HUES64 (cell line): ENCODE measurements at regions not wholly inside any gene's neighbourhood (a gene's known extent, or its start where the extent isn't known, plus 50 kb on each side); places are given as distances from the start of the nearest gene placed in this dataset.

ENCODE experiments used
- H3K27ac ChIP-seq: 2 replicates; pipeline ENCODE4 v1.7.0; 2013; ENCODE audit warnings: low read depth, low read length, inconsistent platforms
- H3K27me3 ChIP-seq: 2 replicates; pipeline ENCODE4 v1.6.1; 2013; ENCODE audit warnings: mild to moderate bottlenecking, low read length; ENCODE audit not compliant: insufficient read depth
- H3K36me3 ChIP-seq: 2 replicates; pipeline ENCODE4 v1.6.1; 2013; ENCODE audit warnings: mild to moderate bottlenecking, low read length; ENCODE audit not compliant: insufficient read depth
- H3K4me1 ChIP-seq: 2 replicates; pipeline ENCODE4 v1.6.1; 2013; ENCODE audit warnings: mild to moderate bottlenecking, low read length, moderate library complexity; ENCODE audit not compliant: insufficient read depth
- H3K4me3 ChIP-seq: 2 replicates; pipeline ENCODE4 v1.5.1; 2013; ENCODE audit warnings: mild to moderate bottlenecking, low read length, moderate library complexity
- H3K9ac ChIP-seq: 2 replicates; pipeline ENCODE4 v1.6.1; 2013; ENCODE audit warnings: mild to moderate bottlenecking, low read depth, low read length
- H3K9me3 ChIP-seq: 2 replicates; pipeline ENCODE4 v1.6.1; 2013; ENCODE audit warnings: low read depth, low read length; ENCODE audit not compliant: insufficient read depth
- WGBS: fragments of 150-250, 120-280 bp; methylation state at CpG from one replicate; pipeline ENCODE4 v1.1.7; 2013; ENCODE audit warnings: missing lambda C conversion rate; 5-methylcytosine and 5-hydroxymethylcytosine counted together

DNA sequence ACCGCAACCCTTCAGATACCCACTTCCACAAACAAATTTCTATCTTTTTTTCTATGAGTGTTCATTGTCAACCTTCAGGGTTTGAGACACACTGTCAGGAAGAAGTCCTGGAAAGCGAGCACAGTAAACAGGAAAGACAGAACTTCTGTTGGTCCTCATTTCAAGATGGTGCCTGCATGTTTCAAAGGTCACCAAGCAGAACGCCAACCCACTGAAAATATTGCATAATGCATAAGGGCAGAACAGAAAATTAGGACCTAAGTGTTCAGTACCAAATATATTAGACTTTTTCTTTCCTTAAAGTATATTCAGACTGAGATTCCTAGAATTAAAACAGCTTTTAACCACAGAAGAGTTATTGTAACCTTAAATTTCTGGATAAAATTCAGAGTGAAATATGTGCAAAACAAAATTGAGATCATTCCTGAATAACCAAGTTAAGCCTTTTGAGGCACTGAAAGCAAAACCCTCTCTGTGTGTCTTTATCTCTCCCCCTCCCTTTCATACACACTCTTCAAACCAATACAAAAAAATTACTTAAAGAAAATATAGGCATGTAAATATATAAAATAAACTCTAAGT is 387.8 kb upstream of the THBS1 start:
- Histone ChIP-seq H3K36me3 (no peaks in the 10 kb centered on the region), H3K4me1 (peaks cover 4% of the 10 kb centered on the region; the same call in 1 of the 2 replicates), H3K9me3 (no peaks in the 10 kb centered on the region), H3K27ac (no peak overlapping the region), H3K9ac (no peak overlapping the region), H3K27me3 (no peaks in the 10 kb centered on the region), H3K4me3 (no peak overlapping the region)
- WGBS = 92% methylated on average over 3 of the region's 3 CpGs

DNA sequence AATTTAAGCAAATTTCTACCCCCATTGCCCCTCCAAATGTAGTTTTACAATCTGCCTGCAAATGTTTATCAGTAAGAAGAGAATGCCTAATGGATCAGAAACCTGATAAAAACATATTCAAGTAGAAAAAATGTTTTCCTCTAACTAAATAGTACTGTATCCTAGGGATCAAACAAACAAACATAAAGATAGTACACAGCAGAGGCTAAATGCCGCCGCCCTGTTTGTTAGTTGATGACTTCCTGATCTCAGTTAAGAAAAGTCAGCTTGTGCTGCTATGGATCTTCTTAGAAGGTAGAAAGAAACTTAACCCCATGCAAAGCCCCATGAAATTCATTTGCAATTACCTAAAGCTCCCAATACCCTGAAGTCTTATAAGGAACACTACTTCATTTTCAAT is 387.3 kb upstream of the THBS1 start:
- peaks cover 6% of the 10 kb centered on the region; the same call in 1 of the 2 replicates for H3K4me1 ChIP-seq
- 94% methylated on average over 2 of the region's 2 CpGs for WGBS
- H3K36me3 ChIP-seq = no peaks in the 10 kb centered on the region
- H3K4me3 ChIP-seq = no peak overlapping the region
- H3K9me3 ChIP-seq = no peaks in the 10 kb centered on the region
- H3K9ac ChIP-seq = no peak overlapping the region
- H3K27me3 ChIP-seq = no peaks in the 10 kb centered on the region
- H3K27ac ChIP-seq = no peak overlapping the region

DNA sequence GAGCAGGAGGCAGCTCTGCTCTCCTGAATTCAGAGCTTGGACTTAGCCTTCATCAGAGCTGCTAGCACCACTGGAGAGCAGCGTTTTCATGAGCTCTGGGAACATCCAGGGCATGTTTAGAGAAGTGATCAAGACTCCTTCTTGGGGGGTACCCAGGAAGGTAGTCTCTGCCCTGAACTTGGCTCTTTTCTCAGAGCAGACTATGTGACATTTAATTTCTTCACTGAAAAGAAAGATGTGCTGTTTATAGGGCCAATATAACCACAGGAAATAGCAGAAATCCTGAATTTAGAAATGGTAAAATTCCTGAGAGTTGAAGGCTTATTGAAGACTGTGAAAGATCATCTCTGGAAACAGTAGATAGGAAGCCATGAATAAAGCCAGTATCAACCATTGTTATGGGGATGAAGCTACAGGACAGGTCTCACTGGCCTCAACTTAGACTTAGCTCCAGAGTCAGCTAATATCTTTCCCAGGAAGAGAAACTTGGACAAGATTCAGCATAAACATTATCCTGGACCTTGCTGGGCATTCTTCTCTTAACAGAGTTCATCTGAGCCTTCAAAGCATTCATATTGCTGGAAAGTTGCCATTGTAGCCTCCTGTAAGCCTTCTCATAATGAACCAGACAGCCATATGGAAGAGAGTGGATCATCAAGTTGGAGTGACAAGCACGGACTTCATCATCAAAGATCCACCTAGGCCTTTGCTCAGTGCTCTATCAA is 386.6 kb upstream of the THBS1 start:
- H3K4me3 ChIP-seq = no peak overlapping the region
- H3K27ac ChIP-seq = no peak overlapping the region
- WGBS = 89% methylated on average over 2 of the region's 2 CpGs
- H3K9ac ChIP-seq = no peak overlapping the region
- no peaks in the 10 kb centered on the region for H3K36me3 ChIP-seq
- no peaks in the 10 kb centered on the region for H3K27me3 ChIP-seq
- no peaks in the 10 kb centered on the region for H3K9me3 ChIP-seq
- peaks cover 6% of the 10 kb centered on the region; the same call in 1 of the 2 replicates for H3K4me1 ChIP-seq

GRCh38 chr15:39195961-39196486 is 384.9 kb upstream of the THBS1 start:
- Histone ChIP-seq H3K9ac (no peak overlapping the region), H3K27ac (no peak overlapping the region), H3K4me3 (no peak overlapping the region), H3K9me3 (no peaks in the 10 kb centered on the region), H3K36me3 (no peaks in the 10 kb centered on the region), H3K4me1 (peaks cover 13% of the 10 kb centered on the region; the same call in 1 of the 2 replicates), H3K27me3 (no peaks in the 10 kb centered on the region)
- 90% methylated on average over 3 of the region's 3 CpGs for WGBS

- Histone ChIP-seq H3K4me1 (peaks cover 15% of the 10 kb centered on the region; the same call in 1 of the 2 replicates), H3K9me3 (no peaks in the 10 kb centered on the region), H3K27me3 (no peaks in the 10 kb centered on the region), H3K36me3 (no peaks in the 10 kb centered on the region), H3K4me3 (no peak overlapping the region), H3K27ac (no peak overlapping the region), H3K9ac (no peak overlapping the region)
- 97% methylated on average over 5 of the region's 6 CpGs for WGBS
These were observed 382.6 kb upstream of the THBS1 start for GRCh38 chr15:39198044-39199000.

DNA sequence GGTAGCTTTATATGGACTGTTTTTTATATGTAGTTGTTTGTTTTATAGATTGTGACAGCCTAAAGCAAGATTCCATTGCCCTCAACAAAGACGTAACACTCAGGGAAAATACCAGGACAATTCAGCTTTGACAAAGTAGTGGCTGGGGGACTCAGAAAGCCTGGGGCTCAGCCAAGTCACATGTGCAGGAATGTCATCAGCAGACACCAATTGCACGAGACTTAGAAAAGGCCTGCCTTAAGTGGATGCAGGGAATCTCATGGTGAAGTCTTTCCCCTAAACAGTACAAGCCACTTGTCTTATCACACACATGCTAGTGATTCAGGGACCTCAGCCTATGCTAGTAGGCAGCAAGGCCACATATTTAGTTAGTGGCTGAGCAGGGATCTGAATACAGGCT is 381.8 kb upstream of the THBS1 start:
- no peaks in the 10 kb centered on the region for H3K36me3 ChIP-seq
- 78% methylated on average over 2 of the region's 2 CpGs for WGBS
- no peak overlapping the region for H3K27ac ChIP-seq
- no peaks in the 10 kb centered on the region for H3K9me3 ChIP-seq
- no peak overlapping the region for H3K4me3 ChIP-seq
- H3K4me1 ChIP-seq = peaks cover 15% of the 10 kb centered on the region; the same call in 1 of the 2 replicates
- H3K27me3 ChIP-seq = no peaks in the 10 kb centered on the region
- no peak overlapping the region for H3K9ac ChIP-seq

GRCh38 chr15:39200586-39200985 is 380.3 kb upstream of the THBS1 start:
- H3K27ac ChIP-seq = no peak overlapping the region
- H3K9ac ChIP-seq = no peak overlapping the region
- H3K4me3 ChIP-seq = no peak overlapping the region
- no peaks in the 10 kb centered on the region for H3K27me3 ChIP-seq
- no peaks in the 10 kb centered on the region for H3K36me3 ChIP-seq
- H3K9me3 ChIP-seq = no peaks in the 10 kb centered on the region
- peaks cover 15% of the 10 kb centered on the region; the same call in 1 of the 2 replicates for H3K4me1 ChIP-seq

DNA sequence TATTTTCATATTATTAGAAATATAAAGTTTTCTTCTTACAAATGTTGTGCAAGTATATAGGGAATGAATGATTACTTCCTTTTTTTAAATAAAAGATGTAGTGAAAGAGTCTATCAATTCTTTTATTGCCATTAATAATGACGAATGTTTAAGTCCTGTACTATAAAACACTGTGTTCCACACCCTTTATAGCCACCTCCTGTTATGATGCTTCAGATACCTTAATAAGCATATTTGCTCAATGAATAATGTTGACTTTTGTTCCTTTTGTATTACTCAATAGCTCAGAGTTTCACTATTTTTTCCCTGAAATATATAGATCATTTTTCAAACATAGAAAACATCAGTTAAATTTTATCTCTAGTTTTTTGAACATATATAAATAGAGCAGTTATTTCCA is 378.2 kb upstream of the THBS1 start:
- Histone ChIP-seq H3K27ac (no peak overlapping the region), H3K4me3 (no peak overlapping the region), H3K4me1 (peaks cover 15% of the 10 kb centered on the region; the same call in 1 of the 2 replicates), H3K9ac (no peak overlapping the region), H3K36me3 (no peaks in the 10 kb centered on the region), H3K27me3 (no peaks in the 10 kb centered on the region), H3K9me3 (no peaks in the 10 kb centered on the region)
- 100% methylated on average over 1 of the region's 1 CpG for WGBS

DNA sequence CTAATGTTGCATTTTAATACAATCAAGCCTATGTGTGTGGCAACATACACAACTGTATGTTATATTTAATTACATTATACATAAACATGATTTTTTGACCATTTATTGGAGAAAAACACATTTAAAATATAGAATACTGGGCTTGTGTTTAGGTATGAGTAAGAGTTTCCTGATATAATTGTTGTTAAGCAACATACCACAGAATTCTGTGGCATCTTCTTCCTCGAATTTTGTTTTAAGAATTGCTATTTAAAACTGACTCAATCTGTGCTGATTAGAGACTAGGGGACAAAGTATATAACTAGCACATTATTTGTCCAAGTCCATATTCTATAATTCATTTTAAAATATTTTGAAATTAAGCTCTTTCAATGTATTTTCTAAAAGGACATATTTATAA is 376.8 kb upstream of the THBS1 start:
- Histone ChIP-seq H3K36me3 (no peaks in the 10 kb centered on the region), H3K27ac (no peak overlapping the region), H3K4me3 (no peak overlapping the region), H3K27me3 (no peaks in the 10 kb centered on the region), H3K9ac (no peak overlapping the region), H3K9me3 (no peaks in the 10 kb centered on the region), H3K4me1 (peaks cover 9% of the 10 kb centered on the region; the same call in 1 of the 2 replicates)
- WGBS = 100% methylated on average over 1 of the region's 1 CpG

DNA sequence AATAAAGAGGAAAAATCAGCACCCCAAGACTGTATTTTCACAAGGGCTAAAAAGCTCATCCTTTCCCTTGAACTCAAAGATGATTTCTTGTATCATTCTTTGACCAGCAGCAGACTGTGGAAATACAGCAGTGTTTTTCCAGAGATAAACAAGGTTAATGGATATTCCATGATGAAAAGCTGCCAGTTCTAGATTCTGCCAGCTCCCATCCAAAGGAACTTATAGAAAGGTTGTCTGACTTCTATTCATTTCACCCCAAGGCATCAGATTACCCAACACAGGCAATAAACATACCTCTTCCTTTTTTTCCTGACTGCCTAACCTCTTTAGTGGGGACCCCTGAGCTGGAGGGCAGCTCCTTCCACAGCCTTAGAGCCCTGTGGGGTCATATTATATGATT is 375.8 kb upstream of the THBS1 start:
- Histone ChIP-seq H3K4me3 (no peak overlapping the region), H3K36me3 (no peaks in the 10 kb centered on the region), H3K9me3 (no peaks in the 10 kb centered on the region), H3K9ac (no peak overlapping the region), H3K27ac (no peak overlapping the region), H3K4me1 (peaks cover 9% of the 10 kb centered on the region; the same call in 1 of the 2 replicates), H3K27me3 (no peaks in the 10 kb centered on the region)
